IMR-90 (cell line): ENCODE measurements at regions not wholly inside any gene's neighbourhood (a gene's known extent, or its start where the extent isn't known, plus 50 kb on each side); places are given as distances from the start of the nearest gene placed in this dataset.

ENCODE experiments used
- ATAC-seq: fragments of 200-7000 bp; cut with Tn5 transposase; 2 replicates; pipeline ENCODE4 v1.9.1; 2020; ENCODE audit warnings: low read depth, mild to moderate bottlenecking, moderate library complexity
- BruUV-seq: library from RNA; stranded (reverse); fragments of 400-500 nt; replicated peaks from 2 replicates; lab custom pipeline; 2021; lab: Mats Ljungman, UMichigan
- CTCF ChIA-PET: fragments of 300-600 bp; formaldehyde crosslinking; extraction: SDS; loops from one replicate; lab custom pipeline; 2021; ENCODE audit warnings: antibody characterized with exemption; lab: Yijun Ruan, JAX
- POLR2A ChIA-PET: fragments of 300-600 bp; sonication (Branson Sonifier 250); formaldehyde crosslinking; loops from one replicate; lab custom pipeline; 2022; ENCODE audit warnings: antibody characterized with exemption; ENCODE audit not compliant: unreplicated experiment; lab: Charles Lee
- DNase-seq: peaks from one replicate; pipeline ENCODE4 v3.0.0; 2013
- H2AFZ ChIP-seq: replicated peaks from 2 replicates; pipeline ENCODE3; 2013; ENCODE audit warnings: low read length, mild to moderate bottlenecking; ENCODE audit not compliant: poor library complexity
- H2AK5ac ChIP-seq: 2 replicates; pipeline ENCODE4 v1.6.1; 2013; ENCODE audit warnings: low read depth, low read length, inconsistent platforms
- H2AK9ac ChIP-seq: replicated peaks from 2 replicates; pipeline ENCODE3; 2013; ENCODE audit warnings: mild to moderate bottlenecking, low read depth, low read length, moderate library complexity; ENCODE audit not compliant: poor library complexity
- H2BK120ac ChIP-seq: 2 replicates; pipeline ENCODE4 v1.6.1; 2013; ENCODE audit warnings: low read depth, low read length, inconsistent platforms
- H2BK15ac ChIP-seq: 3 replicates; pipeline ENCODE4 v1.6.1; 2013; ENCODE audit warnings: low read depth, low read length, inconsistent platforms
- H2BK20ac ChIP-seq: 2 replicates; pipeline ENCODE4 v1.6.1; 2013; ENCODE audit warnings: low read depth, mild to moderate bottlenecking, inconsistent platforms, low read length, moderate library complexity
- H2BK5ac ChIP-seq: 2 replicates; pipeline ENCODE4 v1.6.1; 2013; ENCODE audit warnings: mild to moderate bottlenecking, low read depth, low read length, inconsistent platforms; ENCODE audit not compliant: poor library complexity, severe bottlenecking
- H3K14ac ChIP-seq: replicated peaks from 2 replicates; pipeline ENCODE4 v1.6.1; 2013; ENCODE audit warnings: low read depth, low read length, inconsistent platforms
- H3K18ac ChIP-seq: 2 replicates; pipeline ENCODE4 v1.6.1; 2013; ENCODE audit warnings: low read depth, low read length, control low read depth
- H3K23ac ChIP-seq: 2 replicates; pipeline ENCODE4 v1.6.1; 2013; ENCODE audit warnings: low read depth, low read length, inconsistent platforms
- H3K27ac ChIP-seq: 2 replicates; pipeline ENCODE4 v1.5.1; 2013; ENCODE audit warnings: mild to moderate bottlenecking, control low read depth, low read length; ENCODE audit not compliant: insufficient read depth
- H3K27me3 ChIP-seq: 2 replicates; pipeline ENCODE4 v1.6.1; 2013; ENCODE audit warnings: low read length; ENCODE audit not compliant: control insufficient read depth, insufficient read depth
- H3K36me3 ChIP-seq: 2 replicates; pipeline ENCODE4 v1.6.1; 2013; ENCODE audit warnings: low read length, mixed read lengths; ENCODE audit not compliant: control insufficient read depth, insufficient read depth
- H3K4ac ChIP-seq: 2 replicates; pipeline ENCODE4 v1.6.1; 2013; ENCODE audit warnings: low read depth, low read length, inconsistent platforms
- H3K4me1 ChIP-seq: 2 replicates; pipeline ENCODE4 v1.6.1; 2013; ENCODE audit warnings: low read length, mixed read lengths; ENCODE audit not compliant: control insufficient read depth, insufficient read depth
- H3K4me2 ChIP-seq: 2 replicates; pipeline ENCODE4 v1.6.1; 2013; ENCODE audit warnings: low read depth, mild to moderate bottlenecking, control low read depth, low read length, moderate library complexity
- H3K4me3 ChIP-seq: 2 replicates; pipeline ENCODE4 v1.5.1; 2013; ENCODE audit warnings: low read depth, mild to moderate bottlenecking, control low read depth, low read length, moderate library complexity; ENCODE audit not compliant: insufficient read depth
- H3K56ac ChIP-seq: 2 replicates; pipeline ENCODE4 v1.6.1; 2013; ENCODE audit warnings: low read length, inconsistent platforms; ENCODE audit not compliant: insufficient read depth; ENCODE audit errors: extremely low read depth
- H3K79me1 ChIP-seq, 2 experiments: 2 replicates each; pipeline ENCODE4 v1.6.1; 2013; ENCODE audit warnings: low read length in 2 of 2, inconsistent platforms in 1 of 2, low read depth in 1 of 2
- H3K9ac ChIP-seq: 2 replicates; pipeline ENCODE4 v1.6.1; 2013; ENCODE audit warnings: low read depth, low read length, control low read depth
- H3K9me1 ChIP-seq: 2 replicates; pipeline ENCODE4 v1.6.1; 2013; ENCODE audit warnings: low read length, inconsistent platforms; ENCODE audit not compliant: insufficient read depth
- H3K9me3 ChIP-seq: 2 replicates; pipeline ENCODE4 v1.6.1; 2013; ENCODE audit warnings: low read length; ENCODE audit not compliant: control insufficient read depth, insufficient read depth
- H4K20me1 ChIP-seq: 2 replicates; pipeline ENCODE4 v1.6.1; 2013; ENCODE audit warnings: low read length, inconsistent platforms; ENCODE audit not compliant: insufficient read depth
- H4K5ac ChIP-seq: 2 replicates; pipeline ENCODE4 v1.6.1; 2013; ENCODE audit warnings: mild to moderate bottlenecking, low read depth, low read length, control low read depth
- H4K8ac ChIP-seq, 2 experiments: 2 replicates each; pipeline ENCODE4 v1.6.1; 2013; ENCODE audit warnings: low read depth in 2 of 2, low read length in 2 of 2, control low read depth in 1 of 2, inconsistent platforms in 1 of 2
- H4K91ac ChIP-seq: 2 replicates; pipeline ENCODE4 v1.6.1; 2013; ENCODE audit warnings: low read depth, low read length, inconsistent platforms; ENCODE audit not compliant: insufficient read depth
- BHLHE40 ChIP-seq: fragments of 150-350 bp; IDR thresholded peaks from 2 replicates; pipeline ENCODE4 v1.6.1; 2016; ENCODE audit warnings: mild to moderate bottlenecking, low read depth, low read length
- CEBPB ChIP-seq: IDR thresholded peaks from 2 replicates; pipeline ENCODE4 v1.6.1; 2012; ENCODE audit warnings: low read depth, low read length, improper control_type of control experiment
- CHD1 ChIP-seq: IDR thresholded peaks from 2 replicates; pipeline ENCODE4 v1.6.1; 2012; ENCODE audit warnings: low read depth, low read length, improper control_type of control experiment
- CTCF ChIP-seq: conservative IDR thresholded peaks from 2 replicates; pipeline ENCODE4 v1.5.1; 2012; ENCODE audit warnings: mild to moderate bottlenecking, low read depth, low read length, improper control_type of control experiment
- FOS ChIP-seq: fragments of 150-350 bp; IDR thresholded peaks from 2 replicates; pipeline ENCODE4 v1.6.1; 2016; ENCODE audit warnings: low read depth, low read length
- MXI1 ChIP-seq: IDR thresholded peaks from 2 replicates; pipeline ENCODE4 v1.6.1; 2012; ENCODE audit warnings: low read depth, mild to moderate bottlenecking, low read length, moderate library complexity, borderline replicate concordance
- NFE2L2 ChIP-seq: fragments of 150-350 bp; IDR thresholded peaks from 2 replicates; pipeline ENCODE4 v1.6.1; 2016; ENCODE audit warnings: low read depth, mild to moderate bottlenecking, low read length
- RAD21 ChIP-seq: IDR thresholded peaks from 2 replicates; pipeline ENCODE4 v1.6.1; 2012; ENCODE audit warnings: low read length, improper control_type of control experiment
- RCOR1 ChIP-seq: IDR thresholded peaks from 2 replicates; pipeline ENCODE4 v1.6.1; 2012; ENCODE audit warnings: mild to moderate bottlenecking, low read length, improper control_type of control experiment; ENCODE audit not compliant: insufficient replicate concordance
- RFX5 ChIP-seq: IDR thresholded peaks from 2 replicates; pipeline ENCODE4 v1.8.0; 2012; ENCODE audit warnings: low read depth, mild to moderate bottlenecking, low read length, moderate library complexity
- WGBS, 2 experiments: methylation state at CpG; one replicate each; pipeline versions ENCODE4 v1.1.5 to v1.1.7; 2013; ENCODE audit warnings: missing lambda C conversion rate in 2 of 2; ENCODE audit not compliant: insufficient read length in 1 of 2; ENCODE audit errors: extremely low coverage in 2 of 2; 5-methylcytosine and 5-hydroxymethylcytosine counted together
- dilution Hi-C: fragments of 300-500 bp; cut with HindIII; formaldehyde crosslinking; loops from one replicate; pipeline ENCODE4 v1.14.3; 2018; ENCODE audit warnings: low sequenced_read_pairs; ENCODE audit not compliant: unreplicated experiment
- in situ Hi-C: fragments of 300-500 bp; cut with MboI; formaldehyde crosslinking; loops from 3 replicates; pipeline ENCODE4 v1.14.3; 2019; ENCODE audit warnings: low sequenced_read_pairs, inconsistent platforms, mixed read lengths
- intact Hi-C: fragments of 100-400 bp; cut with micrococcal nuclease; formaldehyde crosslinking; loops from 2 replicates; pipeline ENCODE4 v1.10.0; 2022

GRCh38 chr3:63064209-63064755, 189.1 kb upstream of the CADPS start:
- Histone ChIP-seq H3K4me2 (no peak overlapping the region), H3K23ac (no peak overlapping the region), H3K14ac (no peak overlapping the region), H4K5ac (no peak overlapping the region), H2BK20ac (no peak overlapping the region), H2BK15ac (no peak overlapping the region), H3K4me1 (no peaks in the 10 kb centered on the region), H3K9me3 (peaks cover 3% of the 10 kb centered on the region; the same call in 1 of the 2 replicates), H2AK5ac (no peak overlapping the region), H3K4ac (no peak overlapping the region), H3K4me3 (no peak overlapping the region), H2AK9ac (no peak overlapping the region), H3K79me1 (no peaks in the 10 kb centered on the region), H3K36me3 (no peaks in the 10 kb centered on the region), H4K91ac (no peak overlapping the region), H4K8ac (no peak overlapping the region), H2BK120ac (no peak overlapping the region), H4K20me1 (no peaks in the 10 kb centered on the region), H3K27me3 (no peaks in the 10 kb centered on the region), H2BK5ac (no peak overlapping the region), H3K9me1 (no peaks in the 10 kb centered on the region), H3K18ac (no peak overlapping the region), H3K27ac (no peak overlapping the region), H3K56ac (no peak overlapping the region), H3K9ac (no peak overlapping the region), H2AFZ (no peak overlapping the region)
- no peak for ATAC-seq
- ChIA-PET POLR2A (no interaction called here), CTCF (no interaction called here)
- no TSS peak for BruUV-seq
- intact Hi-C loops (no loop called here), dilution Hi-C loops (no loop called here), in situ Hi-C loops (no loop called here)
- no CpG with 5 or more reads among the region's 1 CpG for WGBS, 2 experiments
- TF ChIP-seq RCOR1: no peak
- TF ChIP-seq CTCF: no peak
- no peak for TF ChIP-seq MXI1
- TF ChIP-seq NFE2L2: no peak
- TF ChIP-seq CEBPB: no peak
- no peak for TF ChIP-seq RAD21
- no peak for TF ChIP-seq RFX5
- no peak for TF ChIP-seq FOS
- TF ChIP-seq BHLHE40: no peak
- TF ChIP-seq CHD1: no peak
- no peak for DNase-seq
